ENCODE measurements at regions not wholly inside any gene's neighbourhood (a gene's known extent, or its start where the extent isn't known, plus 50 kb on each side); places are given as distances from the start of the nearest gene placed in this dataset.
A peak's percentile ranks its signal among the peaks of the same experiment; 100 is the strongest.

DNA sequence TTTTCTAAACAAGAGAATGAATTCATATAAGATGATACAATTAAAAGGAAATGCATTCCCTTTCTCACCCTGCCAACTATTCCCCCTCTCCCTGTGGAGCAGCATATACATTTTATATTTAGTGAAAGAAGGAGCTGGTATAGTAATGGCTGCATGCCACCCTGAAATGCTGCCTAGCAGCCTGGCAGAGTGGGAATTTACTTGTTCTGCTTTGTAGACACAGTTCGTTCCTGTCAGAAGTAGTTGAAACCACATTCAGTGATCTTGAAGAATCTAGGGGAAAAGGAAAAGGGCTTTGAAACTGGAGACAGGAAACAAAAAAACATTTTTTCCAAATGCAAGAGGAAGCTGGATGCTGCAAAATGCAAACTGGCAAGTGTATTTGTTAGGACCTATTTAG is 176.0 kb upstream of the PLEKHA5 start:
- H3K27me3 ChIP-seq, result no peaks in the 10 kb centered on the region
- H3K4me3 ChIP-seq, result no peak overlapping the region
- no peaks in the 10 kb centered on the region for H3K36me3 ChIP-seq
- intact Hi-C loops (cut with DNase I; ENCODE audit: low total_unique reads), result no loop called here
- H3K27ac ChIP-seq, result no peak overlapping the region
- TF ChIP-seq POLR2A (IDR thresholded peaks at IDR 0.05) (no peak), POLR2AphosphoS5 (IDR thresholded peaks at IDR 0.05) (no peak)
- TF ChIP-seq, protein P1, sequence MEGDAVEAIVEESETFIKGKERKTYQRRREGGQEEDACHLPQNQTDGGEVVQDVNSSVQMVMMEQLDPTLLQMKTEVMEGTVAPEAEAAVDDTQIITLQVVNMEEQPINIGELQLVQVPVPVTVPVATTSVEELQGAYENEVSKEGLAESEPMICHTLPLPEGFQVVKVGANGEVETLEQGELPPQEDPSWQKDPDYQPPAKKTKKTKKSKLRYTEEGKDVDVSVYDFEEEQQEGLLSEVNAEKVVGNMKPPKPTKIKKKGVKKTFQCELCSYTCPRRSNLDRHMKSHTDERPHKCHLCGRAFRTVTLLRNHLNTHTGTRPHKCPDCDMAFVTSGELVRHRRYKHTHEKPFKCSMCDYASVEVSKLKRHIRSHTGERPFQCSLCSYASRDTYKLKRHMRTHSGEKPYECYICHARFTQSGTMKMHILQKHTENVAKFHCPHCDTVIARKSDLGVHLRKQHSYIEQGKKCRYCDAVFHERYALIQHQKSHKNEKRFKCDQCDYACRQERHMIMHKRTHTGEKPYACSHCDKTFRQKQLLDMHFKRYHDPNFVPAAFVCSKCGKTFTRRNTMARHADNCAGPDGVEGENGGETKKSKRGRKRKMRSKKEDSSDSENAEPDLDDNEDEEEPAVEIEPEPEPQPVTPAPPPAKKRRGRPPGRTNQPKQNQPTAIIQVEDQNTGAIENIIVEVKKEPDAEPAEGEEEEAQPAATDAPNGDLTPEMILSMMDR (IDR thresholded peaks at IDR 0.05), result no peak
- no peaks in the 10 kb centered on the region for H3K9me3 ChIP-seq
- DNase-seq (ENCODE audit: low spot score in 2 of 2), result no peak
- no peaks in the 10 kb centered on the region for H3K4me1 ChIP-seq

DNA sequence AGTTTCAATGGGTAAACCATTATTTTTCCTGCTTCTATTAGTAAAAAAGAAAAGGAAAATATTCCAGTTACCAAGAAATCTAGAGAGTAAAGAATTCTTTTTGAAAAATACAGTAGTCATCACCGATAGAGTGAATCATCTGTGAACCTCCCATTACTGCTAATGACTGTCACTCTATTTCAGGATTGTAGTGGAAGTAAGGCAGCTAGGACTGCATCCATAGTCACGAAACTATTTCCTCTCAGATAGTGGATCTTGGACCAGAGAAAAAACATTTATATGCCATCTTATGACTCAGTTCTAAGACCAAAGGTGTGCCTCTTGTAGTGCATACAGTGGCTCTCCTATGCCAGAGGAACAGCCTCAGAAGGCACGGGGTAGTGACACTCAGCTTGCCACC is 173.9 kb upstream of the PLEKHA5 start:
- H3K4me1 ChIP-seq, result no peaks in the 10 kb centered on the region
- H3K36me3 ChIP-seq, result no peaks in the 10 kb centered on the region
- no peak overlapping the region for H3K27ac ChIP-seq
- H3K9me3 ChIP-seq, result no peaks in the 10 kb centered on the region
- no peak for DNase-seq (ENCODE audit: low spot score in 2 of 2)
- H3K27me3 ChIP-seq, result no peaks in the 10 kb centered on the region
- TF ChIP-seq, protein P1 (IDR thresholded peaks at IDR 0.05), result no peak
- TF ChIP-seq POLR2A (IDR thresholded peaks at IDR 0.05), result no peak
- no peak for TF ChIP-seq POLR2AphosphoS5 (IDR thresholded peaks at IDR 0.05)
- H3K4me3 ChIP-seq, result no peak overlapping the region
- intact Hi-C loops (cut with DNase I; ENCODE audit: low total_unique reads), result no loop called here

- DNase-seq (ENCODE audit: low spot score in 2 of 2), result no peak
- Histone ChIP-seq H3K4me3 (no peak overlapping the region), H3K36me3 (no peaks in the 10 kb centered on the region), H3K9me3 (no peaks in the 10 kb centered on the region), H3K27ac (no peak overlapping the region), H3K4me1 (no peaks in the 10 kb centered on the region), H3K27me3 (no peaks in the 10 kb centered on the region)
- intact Hi-C loops (cut with DNase I; ENCODE audit: low total_unique reads), result no loop called here
- no peak for TF ChIP-seq POLR2AphosphoS5 (IDR thresholded peaks at IDR 0.05)
- TF ChIP-seq, protein P1 (IDR thresholded peaks at IDR 0.05), result no peak
Observed at GRCh38 chr12:18965203-18965602, 164.3 kb upstream of the PLEKHA5 start.

- intact Hi-C loops (cut with DNase I; ENCODE audit: low total_unique reads), result no loop called here
- Histone ChIP-seq H3K27ac (peak overlapping the region; percentile 19 to 71), H3K4me3 (no peak overlapping the region), H3K4me1 (no peaks in the 10 kb centered on the region), H3K27me3 (no peaks in the 10 kb centered on the region), H3K36me3 (no peaks in the 10 kb centered on the region), H3K9me3 (no peaks in the 10 kb centered on the region)
- TF ChIP-seq POLR2A (IDR thresholded peaks at IDR 0.05) (no peak), POLR2AphosphoS5 (IDR thresholded peaks at IDR 0.05) (no peak)
- TF ChIP-seq, protein P1 (IDR thresholded peaks at IDR 0.05), result no peak
- no peak for DNase-seq (ENCODE audit: low spot score in 2 of 2)
Observed at GRCh38 chr12:18966954-18967353, 162.6 kb upstream of the PLEKHA5 start.

GRCh38 chr12:18967814-18968213 is 161.7 kb upstream of the PLEKHA5 start:
- H3K27me3 ChIP-seq, result no peaks in the 10 kb centered on the region
- no peaks in the 10 kb centered on the region for H3K9me3 ChIP-seq
- intact Hi-C loops (cut with DNase I; ENCODE audit: low total_unique reads), result no loop called here
- TF ChIP-seq POLR2AphosphoS5 (IDR thresholded peaks at IDR 0.05), result no peak
- no peak for TF ChIP-seq POLR2A (IDR thresholded peaks at IDR 0.05)
- H3K27ac ChIP-seq, result peak overlapping the region; percentile 19 to 71
- H3K36me3 ChIP-seq, result no peaks in the 10 kb centered on the region
- no peaks in the 10 kb centered on the region for H3K4me1 ChIP-seq
- peak in 1 of 2 donors; percentile 42 for DNase-seq (ENCODE audit: low spot score in 2 of 2)
- no peak overlapping the region for H3K4me3 ChIP-seq

DNA sequence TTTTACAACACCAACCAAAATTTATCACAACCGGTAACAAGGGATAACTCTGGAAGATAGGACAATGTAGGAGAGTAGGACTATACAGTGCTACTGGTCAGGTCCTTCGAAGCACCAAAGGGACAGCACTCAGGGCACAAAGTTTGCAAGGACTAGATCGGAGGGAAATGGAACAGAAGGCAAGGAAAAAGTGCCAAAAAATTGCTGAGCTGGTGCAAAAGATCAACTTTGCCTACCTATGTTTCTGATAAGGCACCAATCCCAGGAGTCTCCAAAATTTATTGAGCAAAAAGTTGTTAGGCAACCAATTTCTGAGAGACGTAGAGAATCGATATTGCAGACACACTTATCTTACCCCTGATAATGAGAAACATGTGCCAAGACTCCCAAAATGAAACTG is 160.0 kb upstream of the PLEKHA5 start:
- Histone ChIP-seq H3K4me3 (no peak overlapping the region), H3K27me3 (no peaks in the 10 kb centered on the region), H3K27ac (no peak overlapping the region), H3K4me1 (no peaks in the 10 kb centered on the region), H3K36me3 (no peaks in the 10 kb centered on the region), H3K9me3 (no peaks in the 10 kb centered on the region)
- intact Hi-C loops (cut with DNase I; ENCODE audit: low total_unique reads), result no loop called here
- DNase-seq (ENCODE audit: low spot score in 2 of 2), result no peak
- TF ChIP-seq, protein P1 (IDR thresholded peaks at IDR 0.05), result no peak
- TF ChIP-seq POLR2AphosphoS5 (IDR thresholded peaks at IDR 0.05) (no peak), POLR2A (IDR thresholded peaks at IDR 0.05) (no peak)
